Activated naive CD4-positive, alpha-beta T cell (primary cell): ENCODE measurements at regions not wholly inside any gene's neighbourhood (a gene's known extent, or its start where the extent isn't known, plus 50 kb on each side); places are given as distances from the start of the nearest gene placed in this dataset.

Experiments
- DNase-seq, 4 experiments: peaks; one replicate each; lab custom pipeline; 2025; lab: John Stamatoyannopoulos, UW

- DNase-seq, result no peak
Observed at GRCh38 chr1:157189986-157190982, 52.1 kb upstream of the ETV3 start.

- no peak for DNase-seq
Observed at GRCh38 chr1:157189096-157189495, 50.9 kb upstream of the ETV3 start.
